HCT116 (cell line): ENCODE measurements at regions not wholly inside any gene's neighbourhood (a gene's known extent, or its start where the extent isn't known, plus 50 kb on each side); places are given as distances from the start of the nearest gene placed in this dataset.

Source experiments
- ATAC-seq: fragments of 200-7000 bp; cut with Tn5 transposase; 2 replicates; pipeline ENCODE4 v1.9.1; 2020; ENCODE audit warnings: mild to moderate bottlenecking, moderate library complexity
- BruUV-seq: library from RNA; stranded (reverse); fragments of 400-500 nt; replicated peaks from 2 replicates; lab custom pipeline; 2021; lab: Mats Ljungman, UMichigan
- CTCF ChIA-PET: fragments of 300-600 bp; sonication (Branson Sonifier 250); formaldehyde crosslinking; loops from one replicate; lab custom pipeline; 2021; ENCODE audit warnings: antibody characterized with exemption; lab: Charles Lee
- POLR2A ChIA-PET: fragments of 300-600, 350-600 bp; sonication (Branson Sonifier 250); formaldehyde crosslinking; loops from one replicate; lab custom pipeline; 2021; ENCODE audit warnings: antibody characterized with exemption; lab: Charles Lee
- RAD21 ChIA-PET, 2 experiments: fragments of 300-600 bp; sonication (Branson Sonifier 250); formaldehyde crosslinking; loops; one replicate each; lab custom pipeline; 2023; ENCODE audit warnings: low total read pairs in 2 of 2; ENCODE audit not compliant: uncharacterized antibody in 2 of 2, unreplicated experiment in 2 of 2, low non-redundant PET in 1 of 2; lab: Charles Lee
- DNase-seq: peaks from one replicate; pipeline ENCODE4 v3.0.0-alpha.2; 2010; ENCODE audit warnings: low read depth, low spot score
- H2AFZ ChIP-seq: fragments of 200-600 bp; shearing (Covaris generic), sonication (generic); 2 replicates; pipeline ENCODE4 v1.6.1; 2017; ENCODE audit warnings: low read depth, mixed run types, mixed read lengths, antibody characterized with exemption, low read length; ENCODE audit not compliant: poor library complexity, severe bottlenecking
- H3K27ac ChIP-seq: 2 replicates; pipeline ENCODE4 v1.5.1; 2012; ENCODE audit warnings: low read depth, low read length
- H3K27me3 ChIP-seq: fragments of 200-600 bp; sonication (generic); 2 replicates; pipeline ENCODE4 v1.6.1; 2016; ENCODE audit warnings: mixed run types, low read length, mixed read lengths; ENCODE audit not compliant: insufficient read depth
- H3K36me3 ChIP-seq, 2 experiments: fragments of 200-500 bp in 1 of 2; fragments of 200-600 bp in 1 of 2; sonication (Bioruptor generic) in 1 of 2; sonication (generic) in 1 of 2; 2 replicates each; pipeline versions ENCODE4 v1.5.1 to v1.6.1; 2014 to 2016; ENCODE audit warnings: low read length in 2 of 2, inconsistent platforms in 1 of 2, mixed read lengths in 1 of 2, mixed run types in 1 of 2; ENCODE audit not compliant: insufficient read depth in 2 of 2, control insufficient read depth in 1 of 2
- H3K4me1 ChIP-seq, 2 experiments: fragments of 200-600 bp in 1 of 2; sonication (generic) in 1 of 2; 2 replicates each; pipeline versions ENCODE4 v1.5.1 to v1.6.1; 2012 to 2017; ENCODE audit warnings: low read length in 2 of 2, inconsistent platforms in 1 of 2, mild to moderate bottlenecking in 1 of 2, mixed read lengths in 1 of 2, mixed run types in 1 of 2, moderate library complexity in 1 of 2; ENCODE audit not compliant: insufficient read depth in 2 of 2, control insufficient read depth in 1 of 2
- H3K4me2 ChIP-seq: fragments of 200-600 bp; sonication (generic); 2 replicates; pipeline ENCODE4 v1.6.1; 2017; ENCODE audit warnings: mixed run types, low read length, mixed read lengths
- H3K4me3 ChIP-seq, 2 experiments: fragments of 200-600 bp in 1 of 2; sonication (generic) in 1 of 2; replicated peaks in 1 of 2; 2 replicates each; pipeline ENCODE4 v1.5.1; 2011 to 2016; ENCODE audit warnings: low read length in 2 of 2, control low read depth in 1 of 2, low read depth in 1 of 2, mild to moderate bottlenecking in 1 of 2, mixed read lengths in 1 of 2, mixed run types in 1 of 2
- H3K79me2 ChIP-seq: fragments of 200-600 bp; sonication (generic); 2 replicates; pipeline ENCODE4 v1.6.1; 2017; ENCODE audit warnings: mild to moderate bottlenecking, mixed run types, low read length, moderate library complexity, mixed read lengths; ENCODE audit not compliant: insufficient read depth
- H3K9ac ChIP-seq: fragments of 200-600 bp; sonication (generic); 2 replicates; pipeline ENCODE4 v1.6.1; 2016; ENCODE audit warnings: low read length, mixed read lengths
- H3K9me2 ChIP-seq: fragments of 200-600 bp; sonication (generic), shearing (Covaris generic); 2 replicates; pipeline ENCODE4 v1.6.1; 2017; ENCODE audit warnings: mixed run types, mild to moderate bottlenecking, moderate library complexity; ENCODE audit not compliant: insufficient read depth
- H3K9me3 ChIP-seq, 2 experiments: fragments of 200-500 bp in 1 of 2; fragments of 200-600 bp in 1 of 2; sonication (Bioruptor generic) in 1 of 2; sonication (generic) in 1 of 2; 2 replicates each; pipeline ENCODE4 v1.6.1; 2014 to 2017; ENCODE audit warnings: low read length in 2 of 2, mixed read lengths in 2 of 2, inconsistent platforms in 1 of 2, low read depth in 1 of 2, mild to moderate bottlenecking in 1 of 2, mixed run types in 1 of 2, moderate library complexity in 1 of 2; ENCODE audit not compliant: control insufficient read depth in 1 of 2, insufficient read depth in 1 of 2
- H4K20me1 ChIP-seq: fragments of 200-600 bp; sonication (generic), shearing (Covaris generic); 2 replicates; pipeline ENCODE4 v1.6.1; 2017; ENCODE audit warnings: mixed run types, mild to moderate bottlenecking, moderate library complexity; ENCODE audit not compliant: insufficient read depth
- FOSL1 ChIP-seq: IDR thresholded peaks from 2 replicates; pipeline ENCODE4 v1.6.1; 2012; ENCODE audit warnings: low read depth
- RAD21 ChIP-seq: IDR thresholded peaks from 2 replicates; pipeline ENCODE4 v1.6.1; 2012; ENCODE audit warnings: low read depth, mild to moderate bottlenecking
- TCF7L2 ChIP-seq: IDR thresholded peaks from 2 replicates; pipeline ENCODE4 v1.7.0; 2011; ENCODE audit warnings: borderline replicate concordance, inconsistent platforms; ENCODE audit not compliant: insufficient read depth, insufficient read length; ENCODE audit errors: extremely low read depth
- intact Hi-C: fragments of 100-400 bp; cut with micrococcal nuclease; formaldehyde crosslinking; loops from 2 replicates; pipeline ENCODE4 v1.10.0; 2022
- TF ChIP-seq, protein P1 (sequence below), 3 experiments: fragments of 200-600 bp in 1 of 3; sonication (generic) in 1 of 3; IDR thresholded peaks in 2 of 3; conservative IDR thresholded peaks in 1 of 3; 2 replicates each; pipeline ENCODE4 v1.5.1; 2012 to 2017; ENCODE audit warnings: low read depth in 2 of 3, low read length in 2 of 3, antibody characterized with exemption in 1 of 3, borderline replicate concordance in 1 of 3, control low read depth in 1 of 3, mild to moderate bottlenecking in 1 of 3, mixed read lengths in 1 of 3, mixed run types in 1 of 3, moderate library complexity in 1 of 3; ENCODE audit not compliant: insufficient read depth in 1 of 3

DNA sequence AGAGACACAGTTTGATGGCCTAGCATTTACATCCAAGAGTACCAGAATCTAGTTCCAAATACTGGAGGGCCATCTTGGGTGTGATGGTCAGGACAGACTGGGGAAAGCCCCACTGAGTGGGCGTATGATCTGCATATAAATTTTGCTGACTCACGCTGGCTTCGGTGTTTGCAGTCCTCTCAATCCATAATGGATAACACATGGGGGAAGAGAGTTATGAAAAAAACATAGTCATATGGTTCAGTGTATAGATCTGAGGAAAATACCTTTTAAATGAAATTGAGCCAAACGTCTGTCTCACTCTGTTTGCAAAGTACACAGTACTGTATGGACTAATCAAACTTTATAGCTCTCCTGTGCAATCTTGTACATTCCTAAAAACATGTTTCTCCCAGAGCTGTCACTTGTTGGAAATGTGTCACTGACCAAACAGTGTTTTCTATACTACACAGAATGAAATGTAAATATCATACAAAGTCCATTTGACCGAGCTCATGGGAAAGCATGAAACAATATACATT lies 125.3 kb upstream of the THBS1 start:
- H3K9ac ChIP-seq = no peak overlapping the region
- no peaks in the 10 kb centered on the region for H3K27me3 ChIP-seq
- no peaks in the 10 kb centered on the region for H3K4me1 ChIP-seq
- no peak for ATAC-seq
- no peaks in the 10 kb centered on the region for H3K36me3 ChIP-seq
- ChIA-PET POLR2A (no interaction called here), RAD21 (no interaction called here), CTCF (interaction anchor here (1.0 kb wide), 1 partner anchor 124 kb away, joined by 3 read pairs; no protein-coding TSS in a partner anchor)
- no peak for DNase-seq
- intact Hi-C loops = no loop called here
- H4K20me1 ChIP-seq = no peaks in the 10 kb centered on the region
- H3K9me3 ChIP-seq = no peaks in the 10 kb centered on the region
- no TSS peak for BruUV-seq
- no peak overlapping the region for H3K4me3 ChIP-seq
- H3K4me2 ChIP-seq = no peak overlapping the region
- no peak overlapping the region for H3K27ac ChIP-seq
- no peaks in the 10 kb centered on the region for H3K9me2 ChIP-seq
- H3K79me2 ChIP-seq = no peaks in the 10 kb centered on the region
- no peak overlapping the region for H2AFZ ChIP-seq
- no peak for TF ChIP-seq RAD21
- TF ChIP-seq TCF7L2 = no peak
- TF ChIP-seq, protein P1, sequence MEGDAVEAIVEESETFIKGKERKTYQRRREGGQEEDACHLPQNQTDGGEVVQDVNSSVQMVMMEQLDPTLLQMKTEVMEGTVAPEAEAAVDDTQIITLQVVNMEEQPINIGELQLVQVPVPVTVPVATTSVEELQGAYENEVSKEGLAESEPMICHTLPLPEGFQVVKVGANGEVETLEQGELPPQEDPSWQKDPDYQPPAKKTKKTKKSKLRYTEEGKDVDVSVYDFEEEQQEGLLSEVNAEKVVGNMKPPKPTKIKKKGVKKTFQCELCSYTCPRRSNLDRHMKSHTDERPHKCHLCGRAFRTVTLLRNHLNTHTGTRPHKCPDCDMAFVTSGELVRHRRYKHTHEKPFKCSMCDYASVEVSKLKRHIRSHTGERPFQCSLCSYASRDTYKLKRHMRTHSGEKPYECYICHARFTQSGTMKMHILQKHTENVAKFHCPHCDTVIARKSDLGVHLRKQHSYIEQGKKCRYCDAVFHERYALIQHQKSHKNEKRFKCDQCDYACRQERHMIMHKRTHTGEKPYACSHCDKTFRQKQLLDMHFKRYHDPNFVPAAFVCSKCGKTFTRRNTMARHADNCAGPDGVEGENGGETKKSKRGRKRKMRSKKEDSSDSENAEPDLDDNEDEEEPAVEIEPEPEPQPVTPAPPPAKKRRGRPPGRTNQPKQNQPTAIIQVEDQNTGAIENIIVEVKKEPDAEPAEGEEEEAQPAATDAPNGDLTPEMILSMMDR (IDR thresholded peaks at IDR 0.05 in 2 of 3, conservative IDR thresholded peaks at IDR 0.05 in 1 of 3; ENCODE audit: borderline replicate concordance in 1 of 3, insufficient read depth in 1 of 3, low read depth in 2 of 3, low read length in 2 of 3) = no peak

DNA sequence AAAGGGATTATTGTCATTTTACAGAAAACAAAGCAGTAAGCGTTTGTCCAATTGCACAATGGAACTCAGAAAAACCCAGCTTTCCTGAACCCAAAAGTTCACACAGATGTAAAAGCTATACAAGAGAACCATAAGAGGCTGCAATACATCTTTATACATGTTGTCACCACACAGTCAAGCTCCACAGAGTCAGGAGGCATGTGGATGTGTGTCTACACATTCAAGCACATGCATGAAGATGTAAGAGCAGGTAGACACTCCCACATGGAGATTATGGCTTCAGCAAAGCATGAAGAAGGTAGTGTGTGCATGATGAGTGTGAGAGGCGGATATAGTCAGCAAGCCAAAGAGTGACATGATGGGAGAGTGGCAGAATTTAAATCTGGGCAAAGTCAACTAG lies 124.7 kb upstream of the THBS1 start:
- Histone ChIP-seq H3K9me2 (no peaks in the 10 kb centered on the region), H3K27me3 (no peaks in the 10 kb centered on the region), H3K9me3 (no peaks in the 10 kb centered on the region), H3K4me1 (no peaks in the 10 kb centered on the region), H3K9ac (no peak overlapping the region), H3K79me2 (no peaks in the 10 kb centered on the region), H3K4me3 (no peak overlapping the region), H3K36me3 (no peaks in the 10 kb centered on the region), H3K27ac (no peak overlapping the region), H2AFZ (no peak overlapping the region), H4K20me1 (no peaks in the 10 kb centered on the region), H3K4me2 (no peak overlapping the region)
- TF ChIP-seq TCF7L2 (no peak), FOSL1 (no peak)
- POLR2A ChIA-PET = no interaction called here
- intact Hi-C loops = no loop called here
- BruUV-seq = no TSS peak
- CTCF ChIA-PET = interaction anchor here (1.0 kb wide), 1 partner anchor 124 kb away, joined by 3 read pairs; no protein-coding TSS in a partner anchor
- RAD21 ChIA-PET = no interaction called here
- ATAC-seq (no peak), DNase-seq (no peak)
